Neural progenitor cell (in vitro differentiated cells): ENCODE measurements at regions not wholly inside any gene's neighbourhood (a gene's known extent, or its start where the extent isn't known, plus 50 kb on each side); places are given as distances from the start of the nearest gene placed in this dataset.

Experiments used
- DNase-seq: peaks from one replicate; pipeline ENCODE4 v3.0.0-alpha.2; 2016; ENCODE audit warnings: low spot score
- H2AFZ ChIP-seq: fragments of 200-600 bp; sonication (generic); replicated peaks from 2 replicates; pipeline ENCODE4 v1.6.1; 2016; ENCODE audit warnings: antibody characterized with exemption
- H3F3A ChIP-seq: fragments of 200-600 bp; sonication (generic); 2 replicates; pipeline ENCODE4 v1.6.1; 2016; ENCODE audit warnings: antibody characterized with exemption, low read depth
- H3K27ac ChIP-seq: fragments of 200-600 bp; sonication (generic); 2 replicates; pipeline ENCODE4 v1.5.1; 2016; ENCODE audit warnings: mild to moderate bottlenecking
- H3K27me3 ChIP-seq: fragments of 200-600 bp; sonication (generic); 2 replicates; pipeline ENCODE4 v1.6.1; 2016; ENCODE audit warnings: mild to moderate bottlenecking, moderate library complexity
- H3K36me3 ChIP-seq: fragments of 200-600 bp; sonication (generic); 2 replicates; pipeline ENCODE4 v1.5.1; 2016
- H3K4me1 ChIP-seq: fragments of 200-600 bp; sonication (generic); 2 replicates; pipeline ENCODE4 v1.6.1; 2016; ENCODE audit warnings: mixed run types
- H3K4me2 ChIP-seq: fragments of 200-600 bp; sonication (generic); 2 replicates; pipeline ENCODE4 v1.6.1; 2016
- H3K4me3 ChIP-seq: fragments of 200-600 bp; sonication (generic); 2 replicates; pipeline ENCODE4 v1.5.1; 2016
- H3K79me2 ChIP-seq: fragments of 200-600 bp; sonication (generic); 2 replicates; pipeline ENCODE4 v1.6.1; 2016; ENCODE audit warnings: low read depth
- H3K9ac ChIP-seq: fragments of 200-600 bp; sonication (generic); 2 replicates; pipeline ENCODE4 v1.6.1; 2016
- H3K9me3 ChIP-seq: fragments of 200-600 bp; sonication (generic); 2 replicates; pipeline ENCODE4 v1.5.1; 2016; ENCODE audit warnings: low read depth
- H4K20me1 ChIP-seq: fragments of 200-600 bp; sonication (generic); 2 replicates; pipeline ENCODE4 v1.6.1; 2016; ENCODE audit warnings: low read depth
- H3K27ac Mint-ChIP-seq: 3 replicates; pipeline ENCODE4 v1.8.0; 2021; ENCODE audit warnings: mixed read lengths
- H3K27me3 Mint-ChIP-seq: 2 replicates; pipeline ENCODE4 v1.8.0; 2022; ENCODE audit warnings: low read depth, mild to moderate bottlenecking, inconsistent platforms, moderate library complexity, mixed read lengths; ENCODE audit not compliant: insufficient read depth
- H3K36me3 Mint-ChIP-seq: 3 replicates; pipeline ENCODE4 v1.8.0; 2021; ENCODE audit warnings: mixed read lengths
- H3K4me1 Mint-ChIP-seq: 3 replicates; pipeline ENCODE4 v1.8.0; 2021; ENCODE audit warnings: mixed read lengths
- H3K4me3 Mint-ChIP-seq: 3 replicates; pipeline ENCODE4 v1.8.0; 2021; ENCODE audit warnings: mild to moderate bottlenecking, moderate library complexity, mixed read lengths
- H3K9me3 Mint-ChIP-seq: 3 replicates; pipeline ENCODE4 v1.8.0; 2020; ENCODE audit warnings: mixed read lengths
- CTCF ChIP-seq: fragments of 200-600 bp; sonication (generic); IDR thresholded peaks from 2 replicates; pipeline ENCODE4 v1.5.1; 2017; ENCODE audit warnings: antibody characterized with exemption, mild to moderate bottlenecking
- EZH2 ChIP-seq: fragments of 200-600 bp; sonication (generic); IDR thresholded peaks from 2 replicates; pipeline ENCODE4 v1.6.1; 2017; ENCODE audit warnings: antibody characterized with exemption, mild to moderate bottlenecking, moderate library complexity
- EZH2phosphoT487 ChIP-seq: fragments of 200-600 bp; sonication (generic); IDR thresholded peaks from 2 replicates; pipeline ENCODE4 v1.6.1; 2017; ENCODE audit warnings: antibody characterized with exemption

GRCh38 chr7:92939666-92940360 is 103.4 kb upstream of the CDK6 start:
- peaks cover 11% of the 10 kb centered on the region for H3K9me3 Mint-ChIP-seq
- no peak overlapping the region for H3K27ac ChIP-seq
- H3K36me3 Mint-ChIP-seq, result no peaks in the 10 kb centered on the region
- H3K9ac ChIP-seq, result no peak overlapping the region
- no peaks in the 10 kb centered on the region for H3K27me3 ChIP-seq
- no peak overlapping the region for H3K4me3 ChIP-seq
- H3K27me3 Mint-ChIP-seq, result no peaks in the 10 kb centered on the region
- no peak overlapping the region for H3K27ac Mint-ChIP-seq
- no peaks in the 10 kb centered on the region for H3K79me2 ChIP-seq
- no peaks in the 10 kb centered on the region for H3F3A ChIP-seq
- no peak for TF ChIP-seq CTCF
- TF ChIP-seq EZH2, result no peak
- no peak for TF ChIP-seq EZH2phosphoT487
- DNase-seq, result no peak
- no peaks in the 10 kb centered on the region for H3K36me3 ChIP-seq
- H3K9me3 ChIP-seq, result no peaks in the 10 kb centered on the region
- no peaks in the 10 kb centered on the region for H4K20me1 ChIP-seq
- no peak overlapping the region for H2AFZ ChIP-seq
- no peak overlapping the region for H3K4me2 ChIP-seq
- H3K4me1 Mint-ChIP-seq, result no peaks in the 10 kb centered on the region
- no peaks in the 10 kb centered on the region for H3K4me1 ChIP-seq
- no peak overlapping the region for H3K4me3 Mint-ChIP-seq

- Histone ChIP-seq H3K4me2 (no peak overlapping the region), H3K79me2 (no peaks in the 10 kb centered on the region), H2AFZ (no peak overlapping the region), H3K4me1 (no peaks in the 10 kb centered on the region), H3F3A (no peaks in the 10 kb centered on the region), H3K36me3 (no peaks in the 10 kb centered on the region), H3K27ac (no peak overlapping the region), H3K27me3 (no peaks in the 10 kb centered on the region), H4K20me1 (no peaks in the 10 kb centered on the region), H3K9me3 (no peaks in the 10 kb centered on the region), H3K9ac (no peak overlapping the region), H3K4me3 (no peak overlapping the region)
- H3K9me3 Mint-ChIP-seq, result peaks cover 24% of the 10 kb centered on the region
- peaks cover 6% of the 10 kb centered on the region for H3K36me3 Mint-ChIP-seq
- peaks cover 2% of the 10 kb centered on the region for H3K27me3 Mint-ChIP-seq
- H3K4me1 Mint-ChIP-seq, result no peaks in the 10 kb centered on the region
- no peak overlapping the region for H3K27ac Mint-ChIP-seq
- H3K4me3 Mint-ChIP-seq, result no peak overlapping the region
- TF ChIP-seq EZH2, result no peak
- TF ChIP-seq CTCF, result no peak
- no peak for TF ChIP-seq EZH2phosphoT487
- DNase-seq, result no peak
These were observed 97.7 kb upstream of the CDK6 start for GRCh38 chr7:92934096-92934495.

GRCh38 chr7:92932450-92932849 is 96.1 kb upstream of the CDK6 start:
- DNase-seq, result no peak
- Mint-ChIP-seq H3K4me3 (no peak overlapping the region), H3K27me3 (peaks cover 2% of the 10 kb centered on the region), H3K9me3 (peaks cover 21% of the 10 kb centered on the region), H3K4me1 (no peaks in the 10 kb centered on the region), H3K27ac (no peak overlapping the region), H3K36me3 (peaks cover 6% of the 10 kb centered on the region)
- no peak overlapping the region for H2AFZ ChIP-seq
- H3K36me3 ChIP-seq, result no peaks in the 10 kb centered on the region
- TF ChIP-seq EZH2phosphoT487, result no peak
- no peak for TF ChIP-seq EZH2
- no peak for TF ChIP-seq CTCF
- H3K4me3 ChIP-seq, result no peak overlapping the region
- no peaks in the 10 kb centered on the region for H3K27me3 ChIP-seq
- H3K9ac ChIP-seq, result no peak overlapping the region
- H3K27ac ChIP-seq, result no peak overlapping the region
- no peaks in the 10 kb centered on the region for H3K4me1 ChIP-seq
- H3K79me2 ChIP-seq, result no peaks in the 10 kb centered on the region
- no peaks in the 10 kb centered on the region for H3F3A ChIP-seq
- no peak overlapping the region for H3K4me2 ChIP-seq
- no peaks in the 10 kb centered on the region for H4K20me1 ChIP-seq
- H3K9me3 ChIP-seq, result no peaks in the 10 kb centered on the region
